ENCODE measurements at regions not wholly inside any gene's neighbourhood (a gene's known extent, or its start where the extent isn't known, plus 50 kb on each side); places are given as distances from the start of the nearest gene placed in this dataset.

GRCh38 chr3:152175528-152175889 is 93.2 kb upstream of the MBNL1 start:
- no peak overlapping the region for H3K23ac ChIP-seq (ENCODE audit: insufficient read length)
- H3K27ac ChIP-seq (ENCODE audit: low read depth, low read length): no peak overlapping the region
- H3K79me2 ChIP-seq (ENCODE audit: control insufficient read depth in 1 of 2, insufficient read depth in 2 of 2, low read length in 2 of 2): no peaks in the 10 kb centered on the region
- H3K4me3 ChIP-seq (ENCODE audit: extremely low read depth in 1 of 4, insufficient read depth in 2 of 4, low read depth in 3 of 4, low read length in 4 of 4): no peak overlapping the region
- H2BK12ac ChIP-seq (ENCODE audit: low read depth, low read length): no peak overlapping the region
- H2BK5ac ChIP-seq (ENCODE audit: low read depth, low read length): no peak overlapping the region
- H3K9ac ChIP-seq (replicated peaks in 1 of 4; ENCODE audit: extremely low read depth in 1 of 4, low read depth in 3 of 4, low read length in 3 of 4): no peak overlapping the region
- no peak for DNase-seq (ENCODE audit: low read depth in 1 of 2, low spot score in 2 of 2)
- H3K79me1 ChIP-seq (ENCODE audit: low read depth, low read length): no peaks in the 10 kb centered on the region
- no peak overlapping the region for H2BK120ac ChIP-seq (replicated peaks; ENCODE audit: low read depth, low read length)
- H3K56ac ChIP-seq (replicated peaks; ENCODE audit: insufficient read length, low read depth, low read length): no peak overlapping the region
- no peak overlapping the region for H3K14ac ChIP-seq (ENCODE audit: insufficient read length)
- H3K23me2 ChIP-seq (ENCODE audit: low read depth, low read length): no peaks in the 10 kb centered on the region
- H2BK15ac ChIP-seq (ENCODE audit: low read length): no peak overlapping the region
- POLR2A ChIA-PET (ENCODE audit: partially characterized antibody): no interaction called here
- FAIRE-seq: no peak
- no peaks in the 10 kb centered on the region for H4K20me1 ChIP-seq (replicated peaks in 1 of 2; ENCODE audit: control insufficient read depth in 1 of 2, insufficient read depth in 2 of 2, low read length in 2 of 2)
- no peaks in the 10 kb centered on the region for H3K9me3 ChIP-seq (ENCODE audit: insufficient read depth in 2 of 2, low read depth in 1 of 2, low read length in 1 of 2)
- H3K36me3 ChIP-seq (ENCODE audit: control insufficient read depth in 2 of 4, insufficient read depth in 4 of 4, low read length in 3 of 4): no peaks in the 10 kb centered on the region
- no peak overlapping the region for H4K5ac ChIP-seq (ENCODE audit: insufficient read length, low read depth, low read length)
- CTCF ChIA-PET (ENCODE audit: partially characterized antibody): no interaction called here
- peaks cover 0 to 1% (median 0%) of the 10 kb centered on the region in 4 experiments; a peak in 1 of 7 replicates for H3K27me3 ChIP-seq (replicated peaks in 1 of 4; ENCODE audit: control insufficient read depth in 3 of 4, extremely low read depth in 1 of 4, insufficient read depth in 3 of 4, low read length in 3 of 4)
- no peaks in the 10 kb centered on the region for H3K4me1 ChIP-seq (replicated peaks in 1 of 4; ENCODE audit: control insufficient read depth in 3 of 4, insufficient read depth in 4 of 4, low read length in 3 of 4)
- no peak overlapping the region for H4K91ac ChIP-seq (replicated peaks; ENCODE audit: insufficient read length, low read length)
- H3K4me2 ChIP-seq (ENCODE audit: insufficient read depth in 1 of 2, low read depth in 2 of 2, low read length in 2 of 2): no peak overlapping the region
- no peak overlapping the region for H2BK20ac ChIP-seq (ENCODE audit: low read length)
- H2AK5ac ChIP-seq (ENCODE audit: low read depth, low read length): no peak overlapping the region
- H2AFZ ChIP-seq (ENCODE audit: low read length): no peak overlapping the region
- no peak overlapping the region for H3K18ac ChIP-seq (ENCODE audit: extremely low read depth, low read length)
- 94% methylated on average over 2 of the region's 2 CpGs; no CpG with 5 or more reads in 1 of the 2 experiments for WGBS, 2 experiments (ENCODE audit: extremely low coverage in 1 of 2, insufficient coverage in 1 of 2, insufficient read length in 1 of 2, insufficient replicate concordance in 2 of 2, low coverage in 1 of 2, low lambda C conversion rate in 2 of 2, missing lambda C conversion rate in 1 of 2)
- H4K8ac ChIP-seq (ENCODE audit: extremely low read depth, insufficient read depth, low read length): no peak overlapping the region
- no peak overlapping the region for H3K4ac ChIP-seq (replicated peaks; ENCODE audit: insufficient read length, low read depth, low read length)
- TF ChIP-seq YY1 (IDR thresholded peaks at IDR 0.05; ENCODE audit: low read depth, low read length) (no peak), CTBP2 (IDR thresholded peaks at IDR 0.05; ENCODE audit: borderline replicate concordance, insufficient read depth, insufficient read length, low read length) (no peak), CBX8 (IDR thresholded peaks at IDR 0.05; ENCODE audit: borderline replicate concordance, low read depth, low read length) (no peak), CREB1 (IDR thresholded peaks at IDR 0.05) (no peak), RNF2 (IDR thresholded peaks at IDR 0.05; ENCODE audit: borderline replicate concordance, low read depth, low read length, missing control alignments, poor library complexity, severe bottlenecking) (no peak), SP2 (IDR thresholded peaks at IDR 0.05; ENCODE audit: low read length) (no peak), EGR1 (IDR thresholded peaks at IDR 0.05; ENCODE audit: borderline replicate concordance, low read depth, low read length) (no peak), NRF1 (IDR thresholded peaks at IDR 0.05; ENCODE audit: low read depth, low read length) (no peak)
